RWPE1 (cell line): ENCODE measurements at regions not wholly inside any gene's neighbourhood (a gene's known extent, or its start where the extent isn't known, plus 50 kb on each side); places are given as distances from the start of the nearest gene placed in this dataset.

Source experiments
- CTCF ChIA-PET: fragments of 350-600 bp; sonication (Branson Sonifier 250); formaldehyde crosslinking; extraction: SDS; loops from one replicate; lab custom pipeline; 2021; lab: Yijun Ruan, JAX
- POLR2A ChIA-PET: fragments of 400-600 bp; formaldehyde crosslinking; extraction: SDS; loops from one replicate; lab custom pipeline; 2020; ENCODE audit warnings: antibody characterized with exemption; ENCODE audit not compliant: low non-redundant PET; lab: Yijun Ruan, JAX
- DNase-seq: peaks from one replicate; pipeline ENCODE4 v3.0.0; 2012; ENCODE audit warnings: low spot score
- H3K27ac ChIP-seq: fragments of 450-650 bp; 2 replicates; pipeline ENCODE4 v1.5.1; 2017
- TF ChIP-seq, protein P1 (sequence below): fragments of 450-650 bp; conservative IDR thresholded peaks from 2 replicates; pipeline ENCODE4 v1.5.1; 2017; ENCODE audit warnings: low read depth, mild to moderate bottlenecking

DNA sequence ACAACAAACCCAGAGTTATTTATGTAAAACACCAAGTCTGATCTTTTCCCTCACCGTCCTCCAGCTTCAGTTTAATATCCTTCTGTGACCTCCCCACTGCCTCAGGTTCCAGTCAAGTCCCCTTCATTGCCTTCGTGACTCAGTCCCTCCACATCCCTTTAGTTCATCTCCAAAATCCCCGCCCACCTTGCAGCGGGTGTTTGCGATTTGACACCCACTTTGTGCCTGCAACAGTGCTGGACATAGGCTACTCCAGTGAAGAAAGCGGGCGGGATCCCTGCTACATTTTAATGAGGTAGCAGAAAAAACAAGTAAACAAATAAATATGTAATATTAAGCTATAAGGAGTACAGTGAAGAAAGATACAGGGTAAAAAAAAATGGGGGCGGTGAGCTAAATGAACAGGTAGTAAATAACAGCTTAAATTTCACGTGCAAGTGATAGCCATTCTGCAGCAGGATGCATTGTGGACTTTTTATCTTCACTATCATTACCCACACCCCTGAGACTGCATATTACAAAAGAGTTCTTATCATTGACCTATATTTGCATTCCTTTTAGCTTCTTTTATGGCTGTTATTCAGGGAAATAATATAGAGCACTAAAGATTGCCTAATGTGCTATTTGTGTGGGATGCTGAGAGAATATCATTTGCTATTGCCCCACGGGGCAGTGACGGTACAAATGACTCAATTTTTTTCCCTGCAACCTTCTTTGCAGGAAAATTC is 222.8 kb upstream of the NUDT4 start:
- no peak for DNase-seq
- TF ChIP-seq, protein P1, sequence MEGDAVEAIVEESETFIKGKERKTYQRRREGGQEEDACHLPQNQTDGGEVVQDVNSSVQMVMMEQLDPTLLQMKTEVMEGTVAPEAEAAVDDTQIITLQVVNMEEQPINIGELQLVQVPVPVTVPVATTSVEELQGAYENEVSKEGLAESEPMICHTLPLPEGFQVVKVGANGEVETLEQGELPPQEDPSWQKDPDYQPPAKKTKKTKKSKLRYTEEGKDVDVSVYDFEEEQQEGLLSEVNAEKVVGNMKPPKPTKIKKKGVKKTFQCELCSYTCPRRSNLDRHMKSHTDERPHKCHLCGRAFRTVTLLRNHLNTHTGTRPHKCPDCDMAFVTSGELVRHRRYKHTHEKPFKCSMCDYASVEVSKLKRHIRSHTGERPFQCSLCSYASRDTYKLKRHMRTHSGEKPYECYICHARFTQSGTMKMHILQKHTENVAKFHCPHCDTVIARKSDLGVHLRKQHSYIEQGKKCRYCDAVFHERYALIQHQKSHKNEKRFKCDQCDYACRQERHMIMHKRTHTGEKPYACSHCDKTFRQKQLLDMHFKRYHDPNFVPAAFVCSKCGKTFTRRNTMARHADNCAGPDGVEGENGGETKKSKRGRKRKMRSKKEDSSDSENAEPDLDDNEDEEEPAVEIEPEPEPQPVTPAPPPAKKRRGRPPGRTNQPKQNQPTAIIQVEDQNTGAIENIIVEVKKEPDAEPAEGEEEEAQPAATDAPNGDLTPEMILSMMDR, result no peak
- ChIA-PET POLR2A (no interaction called here), CTCF (no interaction called here)
- no peak overlapping the region for H3K27ac ChIP-seq

DNA sequence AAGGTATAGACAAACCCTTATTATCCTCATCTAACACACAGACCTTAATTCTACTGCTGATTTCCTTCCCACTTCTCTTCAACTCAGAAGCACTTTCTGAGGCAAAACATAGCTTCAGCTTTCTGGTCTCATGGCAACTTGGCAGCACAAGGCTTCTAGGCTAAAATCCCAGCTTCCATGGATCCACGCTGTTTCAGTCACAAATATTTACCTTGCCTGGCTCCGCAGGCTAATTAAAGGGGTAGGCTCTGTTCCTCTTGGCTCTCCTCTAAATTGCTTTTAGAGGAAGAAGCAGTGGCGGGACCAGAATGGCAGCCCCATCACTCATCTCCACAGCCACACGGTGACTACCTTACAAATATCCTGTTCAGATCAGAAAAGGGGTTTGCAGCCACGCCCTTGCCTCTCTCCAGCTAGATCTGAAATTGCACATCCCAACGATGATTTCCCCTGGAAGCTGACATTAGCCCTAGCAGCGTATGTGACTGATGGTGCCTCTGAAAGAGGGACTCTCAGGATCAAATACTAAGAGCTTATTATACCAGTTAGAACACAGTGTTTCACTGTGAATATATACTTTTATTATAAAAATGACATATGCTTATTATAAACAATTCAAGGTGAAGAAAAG is 221.5 kb upstream of the NUDT4 start:
- CTCF ChIA-PET, result no interaction called here
- no peak for DNase-seq
- TF ChIP-seq, protein P1, result no peak
- POLR2A ChIA-PET, result no interaction called here
- no peak overlapping the region for H3K27ac ChIP-seq

DNA sequence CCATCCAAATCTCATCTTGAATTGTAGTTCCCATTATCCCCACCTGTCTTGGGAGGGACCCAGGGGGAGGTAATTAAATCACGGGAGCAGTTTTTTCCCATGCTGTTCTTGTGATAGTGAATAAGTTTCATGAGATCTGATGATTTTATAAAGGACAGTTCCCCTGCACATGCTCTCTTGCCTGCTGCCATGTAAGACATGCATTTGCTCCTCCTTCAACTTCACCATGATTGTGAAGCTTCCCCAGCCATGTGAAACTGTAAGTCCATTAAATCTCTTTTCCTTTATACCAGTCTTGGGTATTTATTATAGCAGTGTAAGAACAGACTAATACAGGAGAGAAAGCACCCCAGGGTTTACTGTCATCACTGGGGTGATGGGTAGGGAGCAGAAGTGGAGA is 220.4 kb upstream of the NUDT4 start:
- CTCF ChIA-PET, result no interaction called here
- no peak overlapping the region for H3K27ac ChIP-seq
- TF ChIP-seq, protein P1, result no peak
- no peak for DNase-seq
- POLR2A ChIA-PET, result no interaction called here

DNA sequence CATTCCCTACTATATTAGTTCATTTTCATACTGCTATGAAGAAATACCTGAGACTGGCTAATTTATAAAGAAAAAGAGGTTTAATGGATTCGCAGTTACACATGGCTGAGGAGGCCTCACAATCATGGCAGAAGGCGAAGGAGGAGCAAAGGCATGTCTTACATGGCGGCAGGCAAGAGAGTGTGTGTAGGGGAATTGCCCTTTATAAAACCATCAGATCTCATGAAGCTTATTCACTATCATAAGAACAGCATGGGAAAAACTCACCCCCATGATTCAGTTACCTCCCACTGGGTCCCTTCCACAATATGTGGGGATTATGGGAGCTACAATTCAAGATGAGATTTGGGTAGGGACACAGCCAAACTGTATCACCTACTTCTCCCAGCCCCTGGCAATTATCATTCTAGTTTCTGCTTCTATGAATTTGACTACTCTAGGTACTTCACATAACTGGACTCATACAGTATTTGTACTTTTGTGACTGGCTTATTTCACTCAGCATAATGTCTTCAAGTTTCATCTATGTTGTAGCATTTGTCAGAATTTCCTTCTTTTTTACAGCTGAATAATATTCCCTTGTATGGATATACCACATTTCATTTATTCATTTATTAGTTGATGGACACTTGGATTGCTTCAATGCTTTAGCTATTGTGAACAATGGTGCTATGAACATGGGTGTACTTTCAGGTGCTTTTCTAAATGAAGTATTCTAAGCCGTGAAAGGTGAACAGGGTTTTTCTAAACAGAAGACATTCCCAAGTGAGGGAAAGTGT is 219.5 kb upstream of the NUDT4 start:
- TF ChIP-seq, protein P1, result no peak
- H3K27ac ChIP-seq, result no peak overlapping the region
- ChIA-PET POLR2A (no interaction called here), CTCF (interaction anchor here (0.9 kb wide), 1 partner anchor 31 kb away, joined by 3 read pairs; no protein-coding TSS in a partner anchor)
- no peak for DNase-seq

DNA sequence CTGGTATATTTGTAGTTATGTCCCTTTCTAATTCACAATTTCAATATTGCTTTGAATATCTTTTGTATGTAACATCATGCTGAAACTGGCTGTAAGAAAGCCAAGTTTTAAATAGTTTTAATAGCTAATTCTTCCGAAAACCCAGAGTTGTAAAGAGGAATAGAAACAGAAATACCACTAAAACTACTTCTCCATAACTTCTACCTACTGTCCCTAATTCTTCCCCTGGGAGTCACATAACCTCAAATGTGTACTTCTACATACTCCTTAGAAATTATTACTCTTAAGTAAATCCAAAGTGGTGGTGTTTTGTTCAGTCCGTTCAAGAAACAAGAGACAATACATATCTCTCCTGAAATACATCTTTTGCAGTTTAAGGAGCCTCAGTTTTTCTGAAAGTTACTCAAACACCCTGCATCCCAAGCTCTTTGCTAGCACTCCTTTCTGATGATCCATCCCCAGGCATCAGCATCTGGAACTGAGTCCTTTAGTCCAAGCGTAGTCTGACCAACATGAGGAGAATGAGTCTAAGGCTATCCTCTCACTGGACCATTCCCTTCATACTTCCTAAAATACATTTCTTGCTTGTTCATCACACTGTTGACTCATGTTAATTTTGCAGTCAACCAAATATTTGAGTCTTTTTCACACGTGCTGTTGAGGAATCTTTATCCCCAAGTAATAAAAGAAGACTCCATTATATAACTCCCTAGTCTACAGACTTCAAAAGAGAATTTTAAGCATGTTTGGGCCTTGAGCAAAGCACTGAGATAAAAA is 214.3 kb upstream of the NUDT4 start:
- no peak overlapping the region for H3K27ac ChIP-seq
- ChIA-PET POLR2A (no interaction called here), CTCF (no interaction called here)

More for the DNA sequence above, 214.3 kb upstream of the NUDT4 start:
- TF ChIP-seq, protein P1, result no peak
- DNase-seq, result no peak
